C4-2B (cell line): ENCODE measurements at regions not wholly inside any gene's neighbourhood (a gene's known extent, or its start where the extent isn't known, plus 50 kb on each side); places are given as distances from the start of the nearest gene placed in this dataset.

Source experiments
- CTCF ChIP-seq: fragments of 450-650 bp; conservative IDR thresholded peaks from 2 replicates; pipeline ENCODE4 v1.5.1; 2017; ENCODE audit warnings: mild to moderate bottlenecking
- ZFX ChIP-seq: fragments of 450-650 bp; IDR thresholded peaks from 2 replicates; pipeline ENCODE4 v1.6.1; 2017

DNA sequence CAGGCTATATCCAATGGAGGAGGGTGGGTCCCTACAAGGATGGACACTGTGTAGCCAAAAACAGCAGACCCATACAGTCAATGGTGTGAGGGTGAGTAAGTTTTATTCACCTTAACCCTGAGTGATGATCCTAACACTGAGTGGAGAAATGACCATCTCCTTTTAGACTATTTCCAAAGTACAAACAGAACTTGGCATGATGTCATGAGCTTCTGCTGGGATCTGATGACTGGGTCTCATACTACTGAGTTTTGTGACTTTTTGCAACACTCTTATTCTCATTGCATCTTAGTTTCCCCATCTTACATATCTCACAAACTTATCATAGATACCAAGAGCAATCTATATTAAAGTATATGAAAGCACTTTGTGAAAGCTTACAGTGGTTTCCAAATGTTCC lies 330.3 kb upstream of the CFAP20DC start:
- TF ChIP-seq CTCF = no peak
- no peak for TF ChIP-seq ZFX
